GM12892 (cell line): ENCODE measurements at regions not wholly inside any gene's neighbourhood (a gene's known extent, or its start where the extent isn't known, plus 50 kb on each side); places are given as distances from the start of the nearest gene placed in this dataset.

Source experiments
- POLR2A ChIP-seq: IDR thresholded peaks from 2 replicates; pipeline ENCODE4 v1.6.1; 2011; ENCODE audit warnings: low read depth, low read length, control low read depth
- POLR2AphosphoS5 ChIP-seq: IDR thresholded peaks from 2 replicates; pipeline ENCODE4 v1.6.1; 2011; ENCODE audit warnings: low read depth, low read length, control low read depth

DNA sequence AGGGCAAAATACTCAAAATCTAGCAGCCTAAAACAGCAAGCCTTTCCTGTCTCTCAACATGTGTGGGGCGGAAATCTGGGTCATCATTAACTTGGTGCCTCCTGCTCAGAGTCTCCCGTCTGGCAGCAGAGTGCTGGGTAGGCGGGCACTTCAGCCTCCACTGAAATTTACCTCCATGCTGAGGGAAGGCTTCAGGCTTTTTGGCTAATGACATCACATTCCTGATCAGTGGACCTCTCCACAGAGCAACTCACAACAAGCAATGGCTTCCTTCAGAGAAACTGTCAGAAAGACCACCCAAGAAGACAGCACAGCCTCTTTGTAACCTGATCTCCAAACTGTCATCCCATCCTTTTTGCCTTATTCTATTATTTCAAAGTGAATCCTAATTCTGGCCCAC lies 1109.0 kb downstream of the UQCRFS1 start:
- no peak for TF ChIP-seq POLR2A
- TF ChIP-seq POLR2AphosphoS5: no peak
